AG09319 (cell line): ENCODE measurements at regions not wholly inside any gene's neighbourhood (a gene's known extent, or its start where the extent isn't known, plus 50 kb on each side); places are given as distances from the start of the nearest gene placed in this dataset.

Experiments used
- DNase-seq: peaks from one replicate; pipeline ENCODE4 v3.0.0-alpha.2; 2010; ENCODE audit warnings: low read depth; ENCODE audit errors: extremely low read depth
- TF ChIP-seq, protein P1 (sequence below): IDR thresholded peaks from 2 replicates; pipeline ENCODE4 v1.5.1; 2011; ENCODE audit warnings: low read depth, mild to moderate bottlenecking, inconsistent platforms, low read length, moderate library complexity

DNA sequence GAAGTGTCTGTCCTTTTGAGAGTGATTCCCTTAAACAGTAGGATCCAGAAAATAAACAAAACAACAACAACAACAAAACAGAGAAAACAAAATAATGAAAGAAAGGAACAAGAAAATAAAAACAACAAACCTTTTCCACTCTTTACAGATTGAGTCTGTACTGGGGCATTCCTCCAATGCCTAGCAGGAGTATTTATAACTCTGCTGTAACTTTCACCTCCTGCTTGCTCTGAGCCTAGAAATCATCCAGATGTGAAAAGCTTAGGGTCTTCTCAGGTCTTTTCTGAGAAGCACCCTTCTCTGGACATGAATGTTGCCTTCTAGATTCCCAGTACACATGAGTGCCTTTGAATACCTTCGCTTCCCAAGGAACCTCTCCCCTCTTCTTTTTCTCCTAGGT is 1239.4 kb downstream of the CNTNAP5 start:
- TF ChIP-seq, protein P1, sequence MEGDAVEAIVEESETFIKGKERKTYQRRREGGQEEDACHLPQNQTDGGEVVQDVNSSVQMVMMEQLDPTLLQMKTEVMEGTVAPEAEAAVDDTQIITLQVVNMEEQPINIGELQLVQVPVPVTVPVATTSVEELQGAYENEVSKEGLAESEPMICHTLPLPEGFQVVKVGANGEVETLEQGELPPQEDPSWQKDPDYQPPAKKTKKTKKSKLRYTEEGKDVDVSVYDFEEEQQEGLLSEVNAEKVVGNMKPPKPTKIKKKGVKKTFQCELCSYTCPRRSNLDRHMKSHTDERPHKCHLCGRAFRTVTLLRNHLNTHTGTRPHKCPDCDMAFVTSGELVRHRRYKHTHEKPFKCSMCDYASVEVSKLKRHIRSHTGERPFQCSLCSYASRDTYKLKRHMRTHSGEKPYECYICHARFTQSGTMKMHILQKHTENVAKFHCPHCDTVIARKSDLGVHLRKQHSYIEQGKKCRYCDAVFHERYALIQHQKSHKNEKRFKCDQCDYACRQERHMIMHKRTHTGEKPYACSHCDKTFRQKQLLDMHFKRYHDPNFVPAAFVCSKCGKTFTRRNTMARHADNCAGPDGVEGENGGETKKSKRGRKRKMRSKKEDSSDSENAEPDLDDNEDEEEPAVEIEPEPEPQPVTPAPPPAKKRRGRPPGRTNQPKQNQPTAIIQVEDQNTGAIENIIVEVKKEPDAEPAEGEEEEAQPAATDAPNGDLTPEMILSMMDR, result no peak
- no peak for DNase-seq

GRCh38 chr2:125267683-125268082 is 1242.6 kb downstream of the CNTNAP5 start:
- TF ChIP-seq, protein P1, result no peak
- no peak for DNase-seq

- DNase-seq, result no peak
- TF ChIP-seq, protein P1, result no peak
Measured at GRCh38 chr2:125272651-125273050, 1247.6 kb downstream of the CNTNAP5 start.

DNA sequence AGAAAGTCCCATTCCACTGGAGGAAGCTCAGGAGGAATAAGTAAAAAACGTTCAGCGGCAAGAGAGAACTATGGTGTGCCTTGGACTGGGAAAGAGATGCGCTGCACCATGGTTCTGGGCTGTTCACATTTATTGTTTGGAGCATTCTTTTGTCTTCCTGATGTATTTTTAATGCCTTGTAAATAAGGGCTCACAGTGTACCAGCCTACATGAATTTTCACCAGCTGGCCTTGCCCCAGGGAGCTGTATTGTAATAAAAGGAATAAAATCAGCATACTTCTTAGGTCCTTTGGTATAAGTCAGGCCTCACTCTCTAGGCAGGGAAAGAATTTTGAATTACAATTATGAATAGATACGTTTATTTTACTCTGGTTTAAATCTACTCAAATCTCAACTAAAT is 1249.6 kb downstream of the CNTNAP5 start:
- TF ChIP-seq, protein P1, result no peak

DNA sequence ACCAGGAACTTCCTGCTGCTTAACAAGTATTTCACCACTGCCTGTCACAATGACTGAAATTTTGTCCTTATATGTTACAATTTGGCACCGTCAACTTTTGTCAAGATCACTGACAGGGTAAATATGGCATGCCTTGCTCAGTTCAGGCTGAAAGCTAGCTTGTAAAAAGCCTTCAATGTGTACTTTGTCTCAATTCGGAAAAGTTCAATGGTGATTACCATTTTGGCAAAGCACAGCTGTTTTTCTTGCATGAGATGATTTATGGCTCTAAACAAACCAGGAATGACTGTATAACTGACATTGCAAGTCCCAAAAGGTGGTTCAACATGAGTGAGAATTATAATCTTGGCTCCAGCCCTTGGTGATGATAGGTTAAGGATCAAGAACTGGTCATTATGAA is 1255.2 kb downstream of the CNTNAP5 start:
- TF ChIP-seq, protein P1, result no peak

More for the DNA sequence above, 1249.6 kb downstream of the CNTNAP5 start:
- DNase-seq, result no peak

GRCh38 chr2:125281242-125281641 is 1256.2 kb downstream of the CNTNAP5 start:
- TF ChIP-seq, protein P1, result no peak
- DNase-seq, result no peak

More for the DNA sequence above, 1255.2 kb downstream of the CNTNAP5 start:
- no peak for DNase-seq

GRCh38 chr2:125296742-125297141 is 1271.7 kb downstream of the CNTNAP5 start:
- no peak for DNase-seq

More at GRCh38 chr2:125296742-125297141, 1271.7 kb downstream of the CNTNAP5 start:
- TF ChIP-seq, protein P1, result no peak
